DMS153 (cell line): ENCODE measurements at regions not wholly inside any gene's neighbourhood (a gene's known extent, or its start where the extent isn't known, plus 50 kb on each side); places are given as distances from the start of the nearest gene placed in this dataset.

Experiments
- DNase-seq: peaks from one replicate; lab custom pipeline; 2025; lab: John Stamatoyannopoulos, UW

DNA sequence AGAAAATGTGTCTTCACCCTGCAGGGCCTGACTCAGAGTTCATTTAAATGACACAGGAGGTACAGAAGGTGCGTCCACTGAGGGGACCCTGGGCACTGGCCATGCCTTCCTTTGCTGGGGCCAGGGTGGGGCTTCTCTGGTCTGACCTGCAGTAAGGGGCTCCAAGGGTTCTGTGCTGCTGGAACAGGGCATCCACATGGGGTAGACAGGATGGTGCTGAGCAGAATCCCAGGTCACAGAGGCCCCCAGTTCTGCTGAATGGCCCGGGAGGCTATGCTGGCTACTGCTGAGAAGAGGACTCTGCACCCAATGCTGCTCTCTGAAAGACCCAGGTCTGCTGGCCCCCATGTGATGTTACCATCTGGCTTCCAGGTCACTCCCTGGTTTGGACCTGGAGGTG is 150.4 kb upstream of the GGTLC1 start:
- DNase-seq, result no peak

GRCh38 chr20:24138196-24138857 is 149.7 kb upstream of the GGTLC1 start:
- DNase-seq, result no peak

DNA sequence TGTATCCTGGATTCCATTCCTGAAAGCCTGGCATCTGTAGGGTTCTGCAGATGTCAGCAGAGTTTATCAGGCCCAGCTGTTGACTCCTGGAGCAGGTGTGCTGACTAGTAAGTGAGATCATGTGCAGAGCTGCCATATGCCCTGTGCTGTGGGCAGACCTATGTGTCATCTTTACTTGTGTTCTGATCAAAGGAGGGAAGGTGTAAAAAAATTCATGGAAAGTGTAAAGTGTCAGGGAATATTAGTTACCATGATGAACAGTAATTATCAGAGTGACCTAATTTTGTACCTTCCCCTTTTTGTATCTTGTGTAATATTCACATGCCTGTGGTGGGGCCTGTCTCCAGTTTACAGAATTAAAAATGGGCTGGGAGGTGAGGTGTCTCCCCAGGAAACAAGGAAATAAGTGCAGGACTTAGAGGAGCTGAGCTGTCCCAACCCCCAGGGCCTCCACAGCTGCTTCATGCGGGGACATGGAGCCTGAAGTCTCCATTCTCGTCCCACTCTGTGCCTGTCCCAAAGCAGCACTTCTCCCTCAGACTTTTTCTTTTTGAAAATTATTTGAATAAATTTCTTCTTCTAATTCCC is 148.2 kb upstream of the GGTLC1 start:
- DNase-seq, result no peak

GRCh38 chr20:24135781-24136180 is 147.2 kb upstream of the GGTLC1 start:
- DNase-seq, result no peak

GRCh38 chr20:24134930-24135329 is 146.4 kb upstream of the GGTLC1 start:
- no peak for DNase-seq

GRCh38 chr20:24134284-24134683 is 145.7 kb upstream of the GGTLC1 start:
- no peak for DNase-seq

GRCh38 chr20:24132246-24132645 is 143.7 kb upstream of the GGTLC1 start:
- DNase-seq, result no peak

GRCh38 chr20:24131684-24132083 is 143.1 kb upstream of the GGTLC1 start:
- DNase-seq, result no peak

DNA sequence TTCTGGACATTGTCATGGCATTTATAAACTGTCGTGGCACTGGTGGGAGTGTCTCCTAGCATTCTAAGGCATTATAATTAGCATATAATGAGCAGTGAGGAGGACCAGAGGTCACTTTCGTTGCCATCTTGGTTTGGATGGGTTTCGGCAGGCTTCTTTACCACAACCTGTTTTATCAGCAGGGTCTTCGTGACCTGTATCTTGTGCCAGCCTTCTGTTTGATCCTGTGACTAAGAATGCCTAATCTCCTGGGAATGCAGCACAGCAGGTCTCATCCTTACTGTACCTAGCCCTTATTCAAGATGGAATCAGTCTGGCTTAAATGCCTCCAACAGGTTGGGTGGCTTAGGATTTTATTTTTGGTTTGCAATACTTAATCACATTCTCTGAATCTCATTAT is 142.7 kb upstream of the GGTLC1 start:
- DNase-seq, result no peak

- no peak for DNase-seq
Observed at GRCh38 chr20:24129641-24130040, 141.1 kb upstream of the GGTLC1 start.

GRCh38 chr20:24124951-24125650 is 136.5 kb upstream of the GGTLC1 start:
- no peak for DNase-seq

DNA sequence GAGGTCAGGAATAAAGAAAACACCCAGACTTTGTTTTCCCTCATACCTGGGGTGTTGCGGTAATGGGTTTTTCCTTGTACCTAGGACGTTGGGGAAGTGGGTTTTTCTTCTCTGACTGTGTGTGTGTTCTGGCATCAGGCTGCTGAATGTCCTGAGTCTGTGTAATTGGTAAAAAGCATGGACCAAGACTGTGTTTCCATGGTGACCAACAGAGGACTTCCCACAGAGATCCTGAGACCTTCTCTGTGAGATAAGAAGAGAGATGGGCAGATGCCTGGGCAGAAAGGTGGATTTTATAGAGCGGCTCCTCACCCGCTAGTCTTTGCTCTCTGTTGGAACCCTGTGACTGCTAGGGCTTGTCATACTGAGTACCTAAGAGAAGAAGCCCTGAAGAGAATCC is 135.4 kb upstream of the GGTLC1 start:
- DNase-seq, result no peak

DNA sequence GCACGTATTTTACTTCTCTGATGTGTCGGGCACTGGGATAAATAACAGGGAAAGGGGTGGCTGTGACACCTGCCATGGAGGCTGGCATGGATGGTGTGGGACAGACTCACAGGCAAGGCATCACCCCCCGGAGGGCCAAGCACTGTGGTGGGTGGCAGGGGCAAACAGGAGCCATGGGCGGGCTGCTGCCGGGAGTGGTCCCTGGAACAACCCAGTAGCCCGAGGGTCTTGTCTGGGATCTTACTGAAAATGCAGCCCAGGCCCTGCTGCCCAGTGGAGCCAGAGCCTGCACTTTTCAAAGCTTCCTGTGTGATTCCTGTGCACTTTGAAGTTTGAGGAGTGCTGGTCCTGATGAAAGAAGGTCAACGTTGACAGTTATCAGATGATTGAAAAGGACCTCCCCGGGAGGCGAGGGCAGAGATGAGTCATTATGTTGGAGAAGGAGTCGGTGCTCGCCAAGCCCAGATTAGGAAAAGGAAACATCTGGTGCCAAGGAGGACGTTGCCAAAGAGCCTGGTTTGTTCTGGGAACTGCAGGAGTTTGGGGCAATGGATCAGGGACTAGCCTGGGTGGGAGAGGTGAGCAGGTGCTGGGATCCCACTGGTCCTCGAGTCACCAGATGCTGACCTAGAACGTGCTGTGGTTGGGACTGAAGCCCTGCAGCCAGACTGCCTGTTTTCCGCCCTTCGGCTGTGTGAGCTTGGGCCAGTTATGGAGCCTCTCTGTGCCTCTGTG is 130.0 kb upstream of the GGTLC1 start:
- no peak for DNase-seq

GRCh38 chr20:24118034-24118433 is 129.5 kb upstream of the GGTLC1 start:
- no peak for DNase-seq

DNA sequence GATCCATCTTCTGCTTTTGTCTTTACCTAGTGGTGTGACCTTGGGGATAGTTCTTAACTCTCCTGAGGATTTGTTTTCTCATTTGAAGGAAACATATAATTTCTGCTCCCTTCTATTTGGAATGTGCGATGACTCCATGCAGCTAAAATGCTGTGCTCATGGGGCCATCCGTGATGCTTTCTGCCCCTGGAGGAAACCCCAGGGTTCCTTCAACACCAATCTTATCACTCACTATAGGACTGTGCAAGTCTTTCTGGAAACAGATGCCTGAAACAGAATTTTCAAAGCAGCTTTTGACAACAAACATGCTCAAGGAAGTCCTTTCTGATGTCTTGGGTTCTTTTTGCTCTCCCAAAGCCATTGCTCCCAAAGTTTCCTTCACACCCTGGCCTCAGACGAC is 128.8 kb upstream of the GGTLC1 start:
- DNase-seq, result no peak

DNA sequence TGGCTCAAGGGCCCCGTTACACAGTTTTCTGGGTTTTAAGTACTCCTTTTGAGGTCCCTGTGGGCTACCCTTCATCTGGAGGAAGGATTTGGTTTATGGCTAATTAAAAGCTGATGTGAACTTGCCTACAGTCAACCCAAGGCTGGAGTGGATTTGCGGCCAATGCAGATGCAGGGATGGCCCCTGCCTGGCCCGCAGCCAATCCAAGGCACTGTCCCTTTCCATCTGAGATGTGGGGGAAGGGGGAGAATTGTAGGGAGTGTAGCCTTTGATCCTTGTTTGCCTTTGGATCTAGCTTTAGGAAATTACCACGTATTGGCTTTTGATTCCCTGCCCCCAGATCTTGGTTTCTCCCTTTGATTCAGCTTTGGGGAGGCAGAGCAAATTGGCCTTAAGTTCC is 128.0 kb upstream of the GGTLC1 start:
- no peak for DNase-seq

GRCh38 chr20:24112360-24112759 is 123.8 kb upstream of the GGTLC1 start:
- DNase-seq, result no peak

DNA sequence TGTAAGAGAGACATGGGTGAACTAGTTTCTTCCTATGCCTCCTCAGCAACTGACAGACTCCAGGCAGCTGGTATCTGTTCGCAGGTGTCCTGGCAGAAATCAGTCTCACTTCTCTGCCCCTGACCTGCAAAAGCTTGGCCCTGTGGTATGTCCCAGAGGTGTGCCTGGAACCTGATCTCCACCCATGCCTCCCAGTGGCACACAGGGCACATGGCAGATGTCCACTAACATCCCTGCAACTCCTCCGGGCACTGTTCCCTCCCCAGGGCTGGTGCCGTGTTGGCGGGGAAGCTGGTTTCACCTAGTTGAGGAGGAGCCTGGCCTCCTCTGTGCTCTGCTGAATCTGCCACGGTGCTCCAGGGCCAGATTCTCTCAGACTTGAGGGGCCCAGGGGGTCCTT is 123.3 kb upstream of the GGTLC1 start:
- DNase-seq, result no peak

DNA sequence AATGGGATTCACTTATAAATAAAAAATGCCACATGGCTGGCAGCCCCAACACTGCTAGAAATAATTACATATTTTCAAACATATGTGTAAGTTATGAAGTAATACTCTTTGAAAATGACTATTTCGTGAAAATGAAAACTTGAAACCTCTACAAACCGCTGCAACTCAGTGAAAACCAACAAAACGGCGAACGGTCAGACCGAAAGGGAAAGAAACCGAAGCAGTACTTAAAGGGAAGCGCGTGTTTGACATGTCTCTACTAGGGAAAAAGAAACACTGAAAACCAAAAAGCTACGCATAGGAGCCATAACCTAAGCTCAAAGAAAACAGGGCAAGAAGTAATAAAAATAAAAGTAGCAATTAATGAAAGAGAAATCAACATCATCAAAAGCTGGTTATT is 121.0 kb upstream of the GGTLC1 start:
- no peak for DNase-seq

GRCh38 chr20:24109008-24109407 is 120.4 kb upstream of the GGTLC1 start:
- DNase-seq, result no peak

DNA sequence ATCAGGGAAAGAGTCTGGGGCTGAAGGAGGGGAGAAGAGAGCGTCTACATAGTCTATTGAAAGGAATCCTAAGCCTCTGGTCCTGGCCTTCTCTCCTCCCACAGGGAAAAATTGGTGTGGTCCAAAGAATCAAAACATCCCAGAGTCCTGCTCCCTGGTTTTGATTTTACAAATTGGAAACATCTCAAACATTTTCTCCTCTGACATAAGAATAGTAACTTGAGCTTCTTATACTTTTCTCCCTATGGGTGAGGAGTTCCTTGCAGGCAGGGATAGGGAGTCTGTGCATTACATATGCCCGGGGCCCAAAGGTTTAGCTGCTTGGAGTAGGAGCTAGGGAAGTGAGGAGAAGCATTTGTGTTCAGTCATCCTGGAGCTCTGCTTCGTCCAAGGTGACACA is 120.0 kb upstream of the GGTLC1 start:
- no peak for DNase-seq

DNA sequence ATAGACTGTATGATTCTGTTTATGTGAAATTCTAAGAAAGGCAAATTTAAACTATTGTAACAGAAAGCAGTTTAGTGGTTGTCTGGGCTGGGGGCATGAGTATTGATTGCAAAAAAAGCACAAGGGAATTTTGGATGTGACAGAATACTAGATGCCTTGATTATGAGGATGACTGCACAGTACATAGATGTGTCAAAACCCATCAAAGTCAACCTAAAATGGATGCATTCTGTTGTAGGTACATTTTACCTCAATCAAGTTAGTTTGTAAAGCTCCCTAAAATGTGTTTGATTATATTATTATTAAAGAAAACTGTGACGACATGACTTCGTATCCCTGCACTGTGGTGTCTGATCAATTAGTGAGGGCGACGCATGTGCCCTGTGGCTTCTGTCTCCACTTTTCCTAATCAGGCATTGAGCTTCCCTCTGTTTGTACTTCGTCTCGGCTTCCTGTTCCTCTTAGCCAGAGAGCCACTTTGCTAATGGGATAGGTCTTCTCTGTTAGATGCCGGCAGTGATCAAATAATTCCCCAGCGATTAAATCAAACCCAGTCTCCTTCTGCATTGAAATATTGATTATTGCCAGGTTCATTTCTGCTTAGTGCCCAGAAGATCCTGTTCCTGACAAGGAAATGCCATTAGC is 118.3 kb upstream of the GGTLC1 start:
- no peak for DNase-seq
